H1 (cell line): ENCODE measurements at regions not wholly inside any gene's neighbourhood (a gene's known extent, or its start where the extent isn't known, plus 50 kb on each side); places are given as distances from the start of the nearest gene placed in this dataset.
"Not testable (repeated sequence)": the region's sequence is repeated elsewhere in the genome, so short reads cannot be mapped to it uniquely, and the experiment has no call there.

Experiments
- CTCF ChIA-PET: fragments of 300-600 bp; sonication (Branson Sonifier 250); formaldehyde crosslinking; loops from one replicate; lab custom pipeline; 2021; ENCODE audit not compliant: partially characterized antibody; lab: Charles Lee
- POLR2A ChIA-PET: fragments of 300-600 bp; sonication (Branson Sonifier 250); formaldehyde crosslinking; loops from one replicate; lab custom pipeline; 2021; ENCODE audit warnings: inconsistent platforms; ENCODE audit not compliant: partially characterized antibody; lab: Charles Lee
- DNase-seq, 2 experiments: peaks; one replicate each; pipeline versions ENCODE4 v3.0.0 to v3.0.0-alpha.2; 2010 to 2022; ENCODE audit warnings: low spot score in 2 of 2, low read depth in 1 of 2, mixed read lengths in 1 of 2
- FAIRE-seq: peaks from 2 replicates; lab custom pipeline; 2011; peaks lifted over from hg19 to GRCh38; lab: Jason Lieb, UNC
- H2AFZ ChIP-seq: 2 replicates; pipeline ENCODE4 v1.8.1; 2012; ENCODE audit warnings: low read length, inconsistent platforms
- H2AK5ac ChIP-seq: 2 replicates; pipeline ENCODE4 v1.6.1; 2013; ENCODE audit warnings: low read depth, low read length
- H2BK120ac ChIP-seq: replicated peaks from 2 replicates; pipeline ENCODE3; 2013; ENCODE audit warnings: low read depth, low read length, inconsistent platforms
- H2BK12ac ChIP-seq: 2 replicates; pipeline ENCODE4 v1.6.1; 2013; ENCODE audit warnings: low read depth, low read length
- H2BK15ac ChIP-seq: 2 replicates; pipeline ENCODE4 v1.6.1; 2013; ENCODE audit warnings: low read length
- H2BK20ac ChIP-seq: 2 replicates; pipeline ENCODE4 v1.6.1; 2013; ENCODE audit warnings: low read length
- H2BK5ac ChIP-seq: 2 replicates; pipeline ENCODE4 v1.6.1; 2013; ENCODE audit warnings: low read depth, low read length
- H3K14ac ChIP-seq: 2 replicates; pipeline ENCODE4 v1.6.1; 2013; ENCODE audit warnings: inconsistent platforms; ENCODE audit not compliant: insufficient read length
- H3K18ac ChIP-seq: 2 replicates; pipeline ENCODE4 v1.6.1; 2013; ENCODE audit warnings: low read length; ENCODE audit errors: extremely low read depth
- H3K23ac ChIP-seq: 2 replicates; pipeline ENCODE4 v1.6.1; 2013; ENCODE audit warnings: inconsistent platforms; ENCODE audit not compliant: insufficient read length
- H3K23me2 ChIP-seq: 2 replicates; pipeline ENCODE4 v1.6.1; 2013; ENCODE audit warnings: low read depth, low read length
- H3K27ac ChIP-seq: 2 replicates; pipeline ENCODE4 v1.6.1; 2011; ENCODE audit warnings: low read depth, low read length, inconsistent platforms
- H3K27me3 ChIP-seq, 4 experiments: replicated peaks in 1 of 4; 1 replicate in 1 of 4; 2 replicates in 3 of 4; pipeline versions ENCODE4 v1.6.1 to v1.8.1; 2011 to 2013; ENCODE audit warnings: low read length in 3 of 4, mild to moderate bottlenecking in 3 of 4, inconsistent platforms in 2 of 4, mixed read lengths in 2 of 4, moderate library complexity in 1 of 4; ENCODE audit not compliant: control insufficient read depth in 3 of 4, insufficient read depth in 3 of 4; ENCODE audit errors: extremely low read depth in 1 of 4
- H3K36me3 ChIP-seq, 4 experiments: 2 replicates each; pipeline versions ENCODE4 v1.6.1 to v1.8.1; 2011 to 2013; ENCODE audit warnings: mild to moderate bottlenecking in 4 of 4, low read length in 3 of 4, moderate library complexity in 2 of 4, control low read depth in 1 of 4, inconsistent platforms in 1 of 4; ENCODE audit not compliant: insufficient read depth in 4 of 4, control insufficient read depth in 2 of 4
- H3K4ac ChIP-seq: replicated peaks from 2 replicates; pipeline ENCODE3; 2013; ENCODE audit warnings: low read length, low read depth, mixed read lengths, inconsistent platforms; ENCODE audit not compliant: insufficient read length
- H3K4me1 ChIP-seq, 4 experiments: replicated peaks in 1 of 4; 1 replicate in 1 of 4; 2 replicates in 3 of 4; pipeline versions ENCODE4 v1.6.1 to v1.8.1; 2011 to 2013; ENCODE audit warnings: low read length in 3 of 4, inconsistent platforms in 2 of 4, mixed read lengths in 1 of 4; ENCODE audit not compliant: insufficient read depth in 4 of 4, control insufficient read depth in 3 of 4
- H3K4me2 ChIP-seq, 2 experiments: 2 replicates each; pipeline versions ENCODE4 v1.6.1 to v1.8.1; 2011 to 2013; ENCODE audit warnings: low read depth in 2 of 2, low read length in 2 of 2, control low read depth in 1 of 2, inconsistent platforms in 1 of 2, mild to moderate bottlenecking in 1 of 2; ENCODE audit not compliant: insufficient read depth in 1 of 2
- H3K4me3 ChIP-seq, 4 experiments: fragments of 200-600, 300-600 bp in 1 of 4; sonication (generic), shearing (Covaris generic), sonication (Bioruptor Twin) in 1 of 4; 2 replicates each; pipeline versions ENCODE4 v1.5.1 to v1.8.1; 2011 to 2016; ENCODE audit warnings: low read length in 4 of 4, low read depth in 3 of 4, control low read depth in 2 of 4, inconsistent platforms in 2 of 4, mild to moderate bottlenecking in 2 of 4, mixed read lengths in 1 of 4, moderate library complexity in 1 of 4; ENCODE audit not compliant: insufficient read depth in 2 of 4; ENCODE audit errors: extremely low read depth in 1 of 4
- H3K56ac ChIP-seq: replicated peaks from 2 replicates; pipeline ENCODE3; 2013; ENCODE audit warnings: low read depth, mild to moderate bottlenecking, mixed read lengths, low read length, inconsistent platforms; ENCODE audit not compliant: insufficient read length
- H3K79me1 ChIP-seq: 2 replicates; pipeline ENCODE4 v1.6.1; 2013; ENCODE audit warnings: low read depth, low read length, control low read depth
- H3K79me2 ChIP-seq, 2 experiments: 2 replicates each; pipeline versions ENCODE4 v1.6.1 to v1.8.1; 2012 to 2013; ENCODE audit warnings: low read length in 2 of 2, mild to moderate bottlenecking in 2 of 2, inconsistent platforms in 1 of 2; ENCODE audit not compliant: insufficient read depth in 2 of 2, control insufficient read depth in 1 of 2
- H3K9ac ChIP-seq, 4 experiments: replicated peaks in 1 of 4; 1 replicate in 1 of 4; 2 replicates in 3 of 4; pipeline versions ENCODE4 v1.6.1 to v1.8.1; 2011 to 2013; ENCODE audit warnings: low read depth in 3 of 4, low read length in 3 of 4, control low read depth in 2 of 4, mild to moderate bottlenecking in 2 of 4, moderate library complexity in 2 of 4, inconsistent platforms in 1 of 4; ENCODE audit errors: extremely low read depth in 1 of 4
- H3K9me3 ChIP-seq, 2 experiments: 2 replicates each; pipeline versions ENCODE4 v1.6.1 to v1.8.1; 2012 to 2013; ENCODE audit warnings: mild to moderate bottlenecking in 2 of 2, moderate library complexity in 2 of 2, control low read depth in 1 of 2, inconsistent platforms in 1 of 2, low read depth in 1 of 2, low read length in 1 of 2, mixed read lengths in 1 of 2; ENCODE audit not compliant: insufficient read depth in 2 of 2
- H4K20me1 ChIP-seq, 2 experiments: replicated peaks in 1 of 2; 2 replicates each; pipeline versions ENCODE3 to v1.8.1; 2011 to 2013; ENCODE audit warnings: inconsistent platforms in 2 of 2, low read length in 2 of 2, mild to moderate bottlenecking in 1 of 2; ENCODE audit not compliant: insufficient read depth in 2 of 2, control insufficient read depth in 1 of 2
- H4K5ac ChIP-seq: 2 replicates; pipeline ENCODE4 v1.6.1; 2013; ENCODE audit warnings: low read length, low read depth, mixed read lengths, inconsistent platforms; ENCODE audit not compliant: insufficient read length
- H4K8ac ChIP-seq: 2 replicates; pipeline ENCODE4 v1.8.0; 2013; ENCODE audit warnings: mild to moderate bottlenecking, moderate library complexity, low read length, inconsistent platforms; ENCODE audit not compliant: insufficient read depth; ENCODE audit errors: extremely low read depth
- H4K91ac ChIP-seq: replicated peaks from 2 replicates; pipeline ENCODE3; 2013; ENCODE audit warnings: low read length, mixed read lengths, inconsistent platforms; ENCODE audit not compliant: insufficient read length
- WGBS, 2 experiments: shearing (Covaris generic) in 1 of 2; methylation state at CpG; one replicate each; pipeline versions ENCODE4 v1.1.6 to v1.1.7; 2013 to 2015; ENCODE audit warnings: low lambda C conversion rate in 2 of 2, mixed read lengths in 2 of 2, inconsistent platforms in 1 of 2, low coverage in 1 of 2, missing lambda C conversion rate in 1 of 2; ENCODE audit not compliant: insufficient replicate concordance in 2 of 2, insufficient coverage in 1 of 2, insufficient read length in 1 of 2; ENCODE audit errors: extremely low coverage in 1 of 2, missing lambda C conversion rate in 1 of 2; 5-methylcytosine and 5-hydroxymethylcytosine counted together

DNA sequence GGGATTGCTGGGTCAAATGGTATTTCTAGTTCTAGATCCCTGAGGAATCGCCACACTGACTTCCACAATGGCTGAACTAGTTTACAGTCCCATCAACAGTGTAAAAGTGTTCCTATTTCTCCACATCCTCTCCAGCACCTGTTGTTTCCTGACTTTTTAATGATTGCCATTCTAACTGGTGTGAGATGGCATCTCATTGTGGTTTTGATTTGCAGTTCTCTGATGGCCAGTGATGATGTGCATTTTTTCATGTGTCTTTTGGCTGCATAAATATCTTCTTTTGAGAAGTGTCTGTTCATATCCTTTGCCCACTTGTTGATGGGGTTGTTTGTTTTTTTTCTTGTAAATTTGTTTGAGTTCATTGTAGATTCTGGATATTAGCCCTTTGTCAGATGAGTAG lies 220.3 kb downstream of the NPR3 start:
- H3K23ac ChIP-seq, POLR2A ChIA-PET, H3K18ac ChIP-seq, H3K79me2 ChIP-seq, H2AK5ac ChIP-seq, H4K20me1 ChIP-seq, FAIRE-seq, H3K27ac ChIP-seq, H3K4ac ChIP-seq, H3K14ac ChIP-seq, H3K9me3 ChIP-seq, CTCF ChIA-PET, H3K27me3 ChIP-seq, H3K4me1 ChIP-seq, H3K4me3 ChIP-seq, H3K4me2 ChIP-seq, H3K56ac ChIP-seq, H3K79me1 ChIP-seq, H3K36me3 ChIP-seq, DNase-seq, H2BK15ac ChIP-seq, H2BK120ac ChIP-seq, H2BK20ac ChIP-seq, H2BK12ac ChIP-seq, H3K9ac ChIP-seq, H2AFZ ChIP-seq, H4K5ac ChIP-seq, H4K91ac ChIP-seq, H2BK5ac ChIP-seq, H4K8ac ChIP-seq, H3K23me2 ChIP-seq: not testable (repeated sequence)
- WGBS, 2 experiments: no CpG with 5 or more reads among the region's 1 CpG
